Activated gamma-delta T cell treated with anti-CD3 and anti-CD28 coated beads, Interleukin-2, amount 50 U/mL, for 16 hours (primary cell): ENCODE measurements at regions not wholly inside any gene's neighbourhood (a gene's known extent, or its start where the extent isn't known, plus 50 kb on each side); places are given as distances from the start of the nearest gene placed in this dataset.

Experiments
- DNase-seq: peaks from one replicate; pipeline ENCODE4 v3.0.0-alpha.2; 2020; ENCODE audit warnings: low read depth

DNA sequence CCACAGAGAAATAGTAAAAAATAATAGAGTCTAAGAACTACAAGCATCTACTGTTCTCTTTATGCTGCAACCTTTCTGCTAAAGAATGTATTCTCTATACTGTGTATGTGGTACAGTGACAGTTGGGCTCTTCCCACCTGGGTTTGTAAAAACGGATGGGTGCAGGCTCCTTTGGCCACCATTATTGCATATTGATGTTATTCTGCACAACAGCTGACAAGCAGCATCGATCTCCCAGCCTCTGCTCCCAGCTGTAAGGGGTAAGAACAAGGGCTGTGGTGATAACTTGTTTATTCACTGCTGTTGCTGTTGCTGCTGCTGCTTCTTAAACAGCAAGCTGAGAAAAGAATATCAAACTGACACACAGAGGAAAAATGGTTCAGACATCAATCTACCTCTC, 56.1 kb downstream of the KCNRG start:
- no peak for DNase-seq

DNA sequence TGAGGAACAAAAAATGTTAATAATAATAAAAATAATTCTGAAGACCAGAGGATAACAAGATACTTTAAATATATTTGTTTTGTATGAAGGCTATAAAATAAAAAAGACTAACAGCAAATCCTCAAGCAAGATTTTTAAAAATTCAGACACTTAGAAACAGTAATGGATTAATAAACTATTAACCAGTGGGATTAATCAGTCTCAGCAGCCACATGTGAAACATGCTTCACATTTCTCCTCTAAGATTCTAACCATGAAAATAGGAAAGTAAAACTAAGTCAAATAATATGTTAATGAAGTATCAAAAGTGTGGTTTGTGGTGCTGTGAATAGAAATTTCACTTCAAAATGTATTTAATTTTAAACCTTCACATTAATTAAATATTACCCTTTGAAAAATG, 57.4 kb downstream of the KCNRG start:
- DNase-seq, result no peak

DNA sequence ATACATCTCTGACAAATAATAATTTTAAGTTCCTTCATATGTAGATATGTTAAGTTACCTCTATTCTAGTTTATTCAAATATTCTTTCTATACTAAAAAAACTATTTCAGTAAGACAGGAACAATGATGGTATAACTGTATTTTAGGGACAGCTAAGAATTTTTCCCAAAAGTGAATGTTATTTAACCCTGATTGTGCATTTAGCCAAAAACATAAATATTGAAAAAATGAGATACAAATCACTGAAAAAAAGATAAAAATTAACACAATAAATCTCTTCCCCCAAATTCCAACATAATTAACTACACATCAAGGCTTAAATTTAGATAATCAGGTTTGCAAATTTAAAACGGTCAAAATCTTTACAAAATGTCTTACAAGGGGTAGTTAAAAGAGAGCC, 58.1 kb downstream of the KCNRG start:
- DNase-seq, result no peak

DNA sequence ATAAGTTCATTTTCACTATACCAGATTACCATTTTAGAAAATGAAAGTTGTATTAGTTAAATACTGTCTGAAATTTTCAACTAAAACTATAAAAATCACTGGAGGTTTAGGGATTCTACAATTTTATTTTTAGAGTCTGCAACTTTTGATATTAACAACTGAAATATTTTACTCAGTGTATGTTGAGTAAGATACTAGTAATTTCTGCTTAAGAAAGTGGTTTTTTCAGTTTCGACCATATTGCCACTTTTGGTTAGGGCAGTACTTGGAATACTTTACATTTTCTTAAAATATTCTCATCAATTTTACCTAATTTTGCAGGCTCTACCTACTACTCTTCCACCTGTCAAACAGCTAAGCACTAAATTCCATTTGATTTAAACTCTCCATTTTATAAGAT, 59.6 kb downstream of the KCNRG start:
- no peak for DNase-seq

DNA sequence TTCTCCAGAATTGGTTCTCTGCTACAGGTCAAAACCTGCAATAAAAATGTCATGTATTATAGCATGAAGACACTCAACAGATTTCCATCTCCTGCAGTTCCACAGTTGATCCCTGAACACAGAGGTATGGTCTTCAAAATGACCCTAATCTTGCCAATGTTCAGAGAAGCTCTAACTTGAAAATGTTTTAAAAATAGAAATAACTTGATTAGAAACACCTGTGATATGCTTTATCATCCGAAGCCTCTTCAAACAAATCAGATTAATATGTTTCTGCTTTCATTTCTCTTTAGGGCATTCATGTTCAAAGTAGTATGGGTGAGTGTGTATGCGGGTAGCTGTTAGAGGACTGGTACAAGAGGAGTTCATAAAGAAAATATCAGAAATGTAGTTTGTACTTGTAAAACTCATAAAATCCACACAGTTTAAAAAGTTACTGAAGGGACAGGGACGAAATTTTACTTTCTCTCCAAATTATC, 60.4 kb downstream of the KCNRG start:
- DNase-seq, result no peak

DNA sequence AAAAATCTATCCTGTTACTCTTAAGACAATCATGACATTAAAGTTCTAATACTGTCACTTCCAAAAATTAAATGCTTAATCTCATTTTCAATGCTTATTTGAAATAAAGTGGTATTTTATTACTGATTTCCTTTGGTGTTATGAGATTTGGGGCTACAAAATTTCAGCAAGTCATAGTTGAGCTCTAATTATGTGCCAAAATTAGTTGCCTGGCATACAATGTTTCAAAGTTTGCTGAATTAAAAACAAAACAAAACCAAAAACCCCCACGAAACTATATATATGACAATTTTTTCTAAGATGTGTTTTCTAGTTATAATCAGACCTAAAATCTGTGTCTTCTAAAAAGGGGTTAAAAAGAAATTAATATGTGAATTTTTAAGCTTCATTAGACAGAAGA, 62.2 kb downstream of the KCNRG start:
- DNase-seq, result no peak

DNA sequence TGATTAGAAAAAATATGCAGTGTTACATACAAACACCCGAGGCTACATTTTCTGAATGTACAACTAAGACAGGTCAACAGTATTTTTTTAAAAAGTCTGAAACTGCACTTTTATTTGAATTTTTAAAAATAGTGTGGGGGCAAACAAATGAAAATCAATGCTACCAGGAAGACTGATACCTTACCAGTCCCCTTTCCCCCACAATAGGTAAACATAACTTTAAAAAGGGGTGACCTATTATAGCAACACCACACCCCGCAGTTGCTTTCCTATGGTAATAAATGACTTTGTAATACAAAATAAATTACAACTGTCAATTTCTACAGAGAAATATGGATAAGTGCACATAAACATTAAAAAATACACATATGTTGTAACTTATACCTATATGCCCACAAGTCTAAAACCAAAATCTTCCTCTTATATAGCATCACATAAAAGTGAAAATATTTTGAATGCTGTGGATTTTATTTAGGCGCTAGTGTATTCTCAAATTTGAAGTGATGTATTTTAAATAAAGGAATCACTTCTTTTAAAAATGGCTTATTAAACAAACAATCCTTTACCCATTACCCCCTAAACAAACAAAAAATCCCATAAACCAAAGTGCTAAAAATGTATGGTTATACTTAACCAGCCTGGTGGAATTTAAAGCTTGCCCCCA, 63.1 kb downstream of the KCNRG start:
- no peak for DNase-seq

DNA sequence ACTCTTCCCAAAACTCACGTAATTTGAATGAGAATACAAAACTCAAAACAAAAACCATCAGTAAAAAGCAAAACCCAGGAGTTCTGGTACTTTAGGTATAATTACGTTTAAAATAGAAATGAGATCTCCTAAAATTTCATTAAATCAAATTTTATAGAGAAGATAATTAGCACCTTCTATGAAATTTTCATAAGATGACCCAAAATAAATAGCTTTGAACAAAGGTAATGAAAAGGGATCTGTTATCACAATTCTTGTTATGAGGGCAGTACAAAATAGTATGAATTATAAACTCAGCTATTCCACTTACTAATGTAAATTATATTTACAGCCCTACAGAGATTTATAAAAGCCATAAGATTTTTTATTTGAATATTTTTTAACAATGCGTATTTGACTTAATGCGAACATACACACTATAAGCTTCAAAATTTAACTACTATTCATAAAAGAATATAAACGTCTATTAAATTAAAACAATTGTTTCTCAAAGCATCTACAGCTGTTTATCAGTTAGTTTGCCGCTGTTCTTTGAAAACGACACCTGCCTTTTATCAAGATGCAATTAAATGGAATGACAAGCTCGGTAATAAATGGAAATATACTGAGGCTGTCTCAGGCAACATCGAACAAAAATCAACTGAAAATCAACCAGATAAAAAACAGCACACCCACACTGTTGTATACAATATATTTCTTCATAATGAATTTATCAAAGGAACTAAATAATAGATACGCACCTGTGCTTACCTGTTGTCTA, 63.8 kb downstream of the KCNRG start:
- no peak for DNase-seq

DNA sequence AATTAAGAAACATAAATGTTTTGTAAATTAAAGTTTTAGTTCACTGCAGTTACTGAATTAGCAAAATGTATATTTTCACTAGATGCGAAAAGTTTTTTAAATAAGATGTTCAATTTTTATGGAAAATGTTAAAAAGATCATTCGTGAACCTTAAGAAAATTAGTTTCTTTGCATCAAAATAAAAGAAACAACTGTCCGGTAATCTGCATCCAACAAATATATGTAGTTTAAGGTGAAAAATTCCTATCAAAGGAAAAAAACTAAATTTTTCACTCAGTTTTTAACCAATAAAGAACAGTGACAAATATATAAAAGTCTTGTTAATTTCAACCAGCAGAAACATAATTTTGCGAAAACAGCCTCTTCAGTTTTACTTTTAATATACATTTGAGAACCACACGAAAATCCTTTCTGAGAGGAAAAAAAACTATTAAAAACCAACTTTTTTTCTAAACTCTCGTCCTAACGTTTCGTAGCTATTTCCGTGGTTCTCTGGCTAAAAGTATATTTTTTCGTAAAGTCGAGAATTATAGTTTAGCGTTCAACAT, 64.5 kb downstream of the KCNRG start:
- no peak for DNase-seq

DNA sequence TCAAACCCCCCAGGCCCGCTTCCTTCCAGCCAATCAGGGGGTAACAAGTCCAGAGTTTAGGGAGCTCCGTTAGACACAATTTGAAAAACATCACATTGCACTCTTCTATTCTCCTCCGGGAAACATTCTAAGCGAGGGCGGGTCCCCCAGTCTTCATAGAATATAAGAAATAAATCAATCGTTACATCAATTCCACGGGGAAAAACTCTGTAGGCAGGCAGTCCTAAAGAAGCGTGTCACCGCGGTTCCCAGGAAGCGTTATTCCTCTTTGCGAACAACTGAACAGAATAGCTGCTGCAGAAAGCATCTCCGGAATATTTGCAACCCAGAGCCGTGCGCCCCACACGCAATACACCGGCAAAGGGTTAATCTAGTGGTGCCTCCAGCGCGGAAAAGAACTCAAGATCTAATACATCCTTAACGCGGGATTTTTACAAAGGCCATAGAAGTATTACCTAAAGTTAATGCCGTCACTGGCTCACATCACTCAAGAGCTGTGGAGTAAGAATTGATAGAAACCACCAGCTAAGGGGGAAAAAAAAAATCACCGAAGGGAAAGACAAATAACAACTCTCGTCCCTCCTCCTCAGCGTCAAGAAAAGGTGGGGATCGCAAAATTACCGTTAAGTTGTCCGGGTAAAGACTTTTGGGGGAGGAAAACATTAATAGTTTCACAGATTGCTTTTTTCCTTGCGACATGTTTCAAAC, 65.1 kb downstream of the KCNRG start:
- no peak for DNase-seq

DNA sequence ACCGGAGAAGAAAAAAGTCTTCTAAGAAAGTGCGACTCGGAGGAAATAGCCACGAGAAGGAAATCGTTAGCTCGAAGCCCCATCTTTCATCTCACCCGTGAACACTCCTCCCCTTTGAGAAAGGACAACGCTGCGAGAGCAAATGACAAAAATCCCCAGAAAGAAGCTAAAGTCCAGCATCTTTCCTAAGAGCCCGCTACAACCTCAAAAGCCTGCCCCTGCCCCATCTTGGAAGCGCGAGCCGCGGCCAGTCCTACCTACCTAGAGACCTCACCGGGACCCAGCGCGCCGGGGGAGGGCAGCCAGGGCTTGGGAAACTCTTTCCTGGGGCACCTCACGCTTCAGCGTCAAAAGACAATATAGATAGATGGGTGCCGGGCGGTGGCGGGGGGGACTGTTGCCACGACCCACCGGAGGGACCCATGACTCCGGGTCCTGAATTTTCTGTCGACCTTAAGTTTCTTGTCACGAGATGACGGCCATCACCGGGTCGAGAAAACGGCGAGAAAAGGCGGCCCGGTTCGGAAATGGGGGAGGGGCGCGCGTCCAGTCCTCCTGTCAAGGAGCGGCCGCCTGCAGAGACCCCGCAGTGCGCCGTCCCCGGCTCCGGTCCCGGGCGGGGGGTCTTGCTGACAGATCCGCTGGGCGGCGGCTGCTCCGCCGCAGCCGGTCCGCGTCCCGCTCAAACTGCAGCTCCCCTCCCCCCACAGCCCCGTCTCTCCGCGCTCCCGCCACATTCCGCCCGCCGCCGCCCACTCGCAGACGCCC, 65.9 kb downstream of the KCNRG start:
- peak; percentile 26 for DNase-seq

DNA sequence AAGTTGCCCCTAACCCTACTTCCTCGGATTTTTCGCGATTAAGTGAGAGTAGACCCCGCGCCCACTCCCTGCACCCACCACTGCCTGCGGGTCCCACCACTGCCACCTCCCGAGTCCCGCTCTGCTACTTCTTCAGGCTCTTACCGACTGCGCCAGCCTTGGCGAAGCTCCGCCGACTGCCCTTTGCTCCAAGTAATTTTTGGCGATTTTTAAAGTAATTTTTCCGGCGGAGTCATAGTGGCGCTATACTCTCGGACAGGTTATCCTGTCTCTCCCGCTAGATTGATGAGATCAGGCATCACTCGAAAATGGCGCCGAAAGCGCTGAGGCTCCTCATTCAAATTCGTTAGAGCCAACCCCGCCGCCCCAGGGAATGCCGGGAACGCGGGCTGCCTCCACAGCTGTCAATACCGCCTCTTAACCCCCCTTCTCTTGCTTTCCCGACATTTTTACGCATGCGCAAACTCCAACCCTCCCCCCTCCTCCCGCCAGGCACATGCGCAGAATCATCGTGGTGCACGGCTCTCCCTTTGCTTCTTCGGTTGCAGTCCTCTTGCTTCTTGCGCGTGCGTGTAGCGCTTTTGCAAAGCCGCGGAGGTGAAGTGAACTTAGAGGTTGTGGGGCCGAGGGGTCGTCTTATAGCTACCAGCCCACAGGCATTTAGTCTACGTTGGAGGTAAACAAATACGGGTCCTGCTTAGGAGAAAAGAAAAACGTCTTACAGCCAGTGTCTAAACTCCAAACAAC, 66.6 kb downstream of the KCNRG start:
- peak; percentile 98 for DNase-seq

DNA sequence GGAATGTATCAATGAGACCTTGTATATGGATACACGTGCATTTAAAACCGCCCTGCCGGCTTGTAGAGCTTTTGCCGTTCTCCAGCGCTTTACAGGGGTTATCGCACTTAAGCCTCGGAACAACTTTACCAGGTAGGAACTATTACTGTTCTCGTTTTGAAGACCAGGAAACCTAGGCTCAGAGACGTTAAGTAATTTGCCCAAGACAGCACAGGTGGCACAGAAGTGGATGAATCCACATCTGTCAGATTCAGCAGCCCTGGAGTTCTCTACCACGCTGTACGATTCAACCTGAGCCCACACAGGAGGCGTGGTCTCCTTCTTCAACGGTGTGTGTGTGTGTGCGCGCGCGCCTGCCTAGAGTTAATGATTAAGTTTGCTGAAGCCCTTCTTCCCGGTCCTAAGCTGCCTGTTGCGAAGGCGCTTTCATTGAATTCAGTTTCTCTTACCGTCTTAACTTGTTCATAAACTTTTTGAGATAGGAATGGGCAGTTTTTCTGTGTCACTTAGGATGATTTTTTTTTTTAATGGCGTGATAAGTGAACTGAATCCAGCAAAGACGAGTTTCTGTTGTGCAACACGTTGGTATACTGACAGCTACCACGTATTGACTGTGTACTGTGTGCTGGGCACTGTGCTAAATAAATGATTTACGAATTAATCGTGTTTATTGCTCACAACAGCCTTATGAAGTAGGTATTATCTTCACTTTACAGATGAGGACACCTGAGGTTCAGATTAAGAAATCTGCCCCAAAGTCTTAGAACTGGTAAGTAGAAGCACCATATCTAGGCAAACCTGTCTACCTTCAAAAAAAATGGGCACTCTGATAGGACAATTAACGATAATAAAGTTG, 67.4 kb downstream of the KCNRG start:
- DNase-seq, result peak; percentile 50

DNA sequence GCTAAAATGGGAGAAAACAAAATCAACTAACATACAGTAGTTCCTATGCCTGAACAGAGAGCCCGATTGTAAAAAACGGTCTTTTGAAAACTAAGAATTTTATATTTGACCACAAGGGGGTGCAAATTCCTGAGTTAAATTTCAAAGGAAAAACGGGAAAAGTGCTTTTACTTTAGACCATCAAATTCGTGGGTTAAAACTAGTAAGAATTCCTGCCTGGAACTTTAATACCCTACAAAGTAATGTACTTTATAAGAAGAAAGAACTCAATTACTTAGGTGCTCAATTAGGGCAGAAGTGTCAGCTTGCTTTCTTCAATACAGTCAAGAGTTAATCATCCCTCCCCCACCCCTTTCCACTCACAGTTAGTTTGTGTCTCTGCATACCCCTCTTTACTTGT, 69.8 kb downstream of the KCNRG start:
- DNase-seq, result no peak

DNA sequence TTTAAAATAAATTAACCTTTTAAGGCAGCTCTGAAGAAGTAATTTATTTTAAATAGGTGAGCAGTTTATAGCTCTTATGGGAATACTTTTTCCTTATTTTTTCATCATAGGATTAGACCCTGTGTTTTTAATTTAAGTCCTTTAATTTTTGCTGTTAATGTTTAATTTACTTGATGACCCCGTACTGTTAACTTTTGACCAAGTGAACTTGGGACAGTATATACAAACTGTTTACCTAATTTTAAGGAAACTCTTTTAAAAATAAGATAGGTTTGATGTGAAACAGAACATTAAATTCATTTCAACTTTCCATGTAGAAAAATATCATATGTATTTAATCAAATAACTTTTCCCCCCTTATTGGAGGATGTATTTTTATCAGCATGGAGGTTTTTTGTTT, 74.4 kb downstream of the KCNRG start:
- DNase-seq, result no peak

DNA sequence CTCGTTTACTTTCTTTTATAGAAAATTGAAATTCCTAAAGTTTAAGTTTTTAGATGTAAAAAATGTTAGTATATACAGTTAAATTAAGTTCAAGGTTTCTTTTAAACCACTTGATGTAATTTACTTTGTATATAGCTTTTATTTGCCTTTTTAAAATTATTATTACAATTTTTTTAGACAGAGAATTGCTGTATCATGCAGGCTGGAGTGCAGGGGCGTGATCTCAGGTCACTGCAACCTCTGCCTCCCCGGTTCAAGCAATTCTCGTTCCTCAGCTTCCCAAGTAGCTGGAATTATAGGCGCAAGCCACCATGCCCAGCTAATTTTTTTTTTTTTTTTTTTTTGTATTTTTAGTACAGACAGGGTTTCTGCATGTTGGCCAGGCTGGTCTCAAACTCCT, 75.0 kb downstream of the KCNRG start:
- DNase-seq, result no peak

DNA sequence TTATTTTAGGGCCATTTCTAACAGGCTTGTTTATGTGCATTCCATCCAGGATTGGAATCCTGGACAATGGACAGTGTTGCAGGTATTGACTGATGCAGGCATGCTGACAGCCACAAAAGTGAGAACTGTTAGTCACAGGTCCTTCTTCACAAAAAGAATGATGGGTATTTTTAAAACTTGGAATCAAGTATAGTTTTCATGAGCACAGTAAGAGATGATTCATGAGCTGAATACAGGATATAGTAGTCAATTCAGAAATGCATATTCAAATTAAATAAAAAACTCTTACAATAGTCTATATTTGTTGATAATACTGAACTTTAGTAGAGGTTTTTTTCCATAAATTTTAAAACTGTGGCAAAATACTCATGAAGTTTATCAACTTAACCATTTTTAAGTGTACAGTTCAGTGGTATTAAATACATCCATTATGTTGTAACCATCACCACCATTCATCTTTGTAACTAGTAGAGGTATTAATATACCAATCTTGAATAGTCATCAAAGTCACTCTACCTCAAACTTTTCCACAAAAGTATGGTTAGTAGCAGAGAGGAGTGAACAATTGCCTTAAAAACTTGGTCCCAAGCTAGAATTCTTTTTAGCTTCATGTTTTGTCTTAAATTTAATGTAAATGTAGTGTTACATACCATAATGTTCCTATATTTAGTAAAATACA, 79.5 kb downstream of the KCNRG start:
- no peak for DNase-seq

DNA sequence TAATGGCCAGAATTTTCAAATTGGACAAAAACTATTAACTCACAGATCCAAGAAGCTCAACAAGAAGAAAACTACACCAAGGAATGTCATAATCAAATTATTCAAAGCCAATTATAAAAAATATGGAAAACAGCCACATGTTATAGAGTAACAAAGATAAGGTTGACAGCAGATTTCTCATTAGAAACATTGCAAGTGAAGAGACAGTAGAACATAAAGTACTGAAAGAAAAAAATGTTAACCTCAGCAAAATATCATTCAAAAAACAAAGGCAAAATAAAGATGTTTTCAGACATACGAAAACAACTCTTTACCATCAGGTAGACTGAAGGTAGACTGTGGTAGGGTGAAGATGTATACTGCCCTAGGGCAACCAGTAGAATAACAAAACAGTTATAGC, 83.4 kb downstream of the KCNRG start:
- no peak for DNase-seq

DNA sequence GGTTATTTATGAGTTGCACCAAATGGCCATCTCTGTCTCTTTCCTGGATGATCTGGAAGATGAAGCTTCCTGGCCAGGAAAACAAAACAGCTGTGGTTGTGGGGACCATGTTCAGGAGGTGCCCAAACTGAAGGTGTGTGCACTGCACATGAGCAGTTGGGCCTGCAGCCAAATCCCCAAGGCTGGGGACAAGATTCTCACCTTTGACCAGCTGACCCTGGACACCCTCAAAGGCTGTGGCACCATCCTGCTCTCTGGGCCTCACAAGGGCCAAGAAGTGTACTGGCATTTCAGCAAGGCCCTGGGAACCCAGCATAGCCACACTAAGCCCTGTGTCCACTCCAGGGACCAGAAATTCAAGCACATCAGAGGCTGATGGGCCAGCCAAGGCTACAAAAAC, 84.2 kb downstream of the KCNRG start:
- DNase-seq, result no peak

DNA sequence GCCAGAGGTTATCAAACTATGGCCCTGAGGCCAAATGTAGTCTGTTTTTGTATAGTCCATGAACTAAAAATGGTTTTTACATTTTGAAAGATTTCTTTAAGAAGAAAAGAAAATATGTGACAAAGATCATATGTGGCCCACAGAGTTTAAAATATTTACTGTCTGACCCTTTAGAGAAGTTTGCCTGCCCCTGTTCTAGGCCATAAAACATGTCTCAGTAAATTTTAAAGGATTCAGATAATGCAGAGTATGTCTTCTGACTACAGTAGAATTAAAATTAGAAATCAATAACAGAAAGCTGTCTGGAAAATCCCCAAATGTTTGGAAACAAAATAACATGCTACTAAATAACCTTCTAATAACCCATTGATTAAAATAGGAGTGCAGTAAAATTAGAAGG, 86.3 kb downstream of the KCNRG start:
- DNase-seq, result no peak
